CD4-positive, alpha-beta T cell treated with Interleukin-4 for 4 hours (primary cell): ENCODE measurements at regions not wholly inside any gene's neighbourhood (a gene's known extent, or its start where the extent isn't known, plus 50 kb on each side); places are given as distances from the start of the nearest gene placed in this dataset.

Source experiments
- DNase-seq: peaks from one replicate; pipeline ENCODE4 v3.0.0-alpha.2; 2020

DNA sequence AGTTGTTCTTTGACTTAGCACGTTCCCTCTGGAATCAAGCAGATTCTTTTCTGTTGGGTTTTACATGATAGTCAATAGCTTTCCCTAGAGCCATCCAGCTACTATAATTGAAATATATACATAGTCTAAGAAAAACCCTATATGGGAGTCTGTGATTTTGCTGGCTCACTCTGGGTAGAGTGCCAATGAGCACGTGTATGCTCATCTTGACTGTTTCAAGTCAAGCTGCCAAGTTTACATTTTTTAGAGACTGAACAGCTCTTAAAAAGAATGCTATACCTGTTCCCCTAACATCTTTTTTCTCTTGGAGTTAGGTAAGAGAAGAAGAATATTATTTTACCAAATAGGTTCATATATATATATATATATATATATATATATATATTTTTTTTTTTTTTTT, 182.8 kb upstream of the NRIP1 start:
- no peak for DNase-seq

DNA sequence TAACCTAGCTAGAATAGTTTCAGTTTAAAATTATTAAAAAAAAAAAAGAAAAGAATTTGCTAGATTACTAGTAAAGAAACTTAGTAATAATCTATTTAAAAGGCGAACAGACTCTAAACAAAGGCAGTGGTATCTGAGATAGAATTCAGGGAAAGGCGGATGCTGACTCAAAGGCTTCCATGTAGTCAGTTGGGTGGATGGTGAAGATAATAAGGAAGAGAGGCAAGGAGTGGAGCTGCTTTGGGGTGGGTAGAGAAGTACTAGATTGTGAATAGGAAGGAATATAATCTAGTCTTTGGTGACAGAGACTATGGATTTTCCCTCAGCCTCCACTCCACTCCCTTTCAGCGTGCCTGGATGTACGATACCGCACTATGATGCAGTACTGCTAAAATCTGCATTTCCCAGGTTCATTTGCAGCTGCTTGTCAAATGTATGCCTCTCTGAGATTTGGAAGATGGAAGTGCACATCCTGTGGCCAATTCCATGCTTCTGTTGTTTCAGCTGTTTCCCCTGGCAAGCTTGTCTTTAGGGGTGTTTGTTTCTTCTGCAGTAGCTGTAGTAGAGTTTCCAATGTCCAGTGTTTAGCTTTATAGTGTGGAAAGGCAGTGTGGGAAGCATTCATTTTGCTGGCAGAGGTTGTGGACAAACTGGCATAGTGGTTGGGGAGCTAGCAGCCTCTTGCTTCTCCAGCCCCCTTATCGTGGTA, 184.6 kb upstream of the NRIP1 start:
- no peak for DNase-seq

DNA sequence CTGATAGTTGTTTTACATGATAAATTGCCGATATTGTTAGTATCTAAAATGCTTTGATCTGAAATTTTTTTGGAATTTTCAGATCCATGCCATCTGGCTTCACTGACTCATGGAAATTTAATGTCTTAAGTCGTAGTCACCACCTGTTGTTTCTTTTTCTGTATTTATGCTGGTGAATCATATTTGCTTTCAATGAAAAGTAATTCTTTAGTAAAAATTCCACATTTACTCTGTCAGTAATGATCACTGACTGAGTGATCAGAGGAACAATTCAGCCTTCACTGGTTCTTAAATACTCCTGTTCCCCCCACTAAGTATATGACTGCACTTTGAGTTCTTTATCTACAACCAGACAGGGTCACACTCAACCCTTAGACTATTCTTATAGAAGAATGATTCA, 185.6 kb upstream of the NRIP1 start:
- DNase-seq, result no peak

DNA sequence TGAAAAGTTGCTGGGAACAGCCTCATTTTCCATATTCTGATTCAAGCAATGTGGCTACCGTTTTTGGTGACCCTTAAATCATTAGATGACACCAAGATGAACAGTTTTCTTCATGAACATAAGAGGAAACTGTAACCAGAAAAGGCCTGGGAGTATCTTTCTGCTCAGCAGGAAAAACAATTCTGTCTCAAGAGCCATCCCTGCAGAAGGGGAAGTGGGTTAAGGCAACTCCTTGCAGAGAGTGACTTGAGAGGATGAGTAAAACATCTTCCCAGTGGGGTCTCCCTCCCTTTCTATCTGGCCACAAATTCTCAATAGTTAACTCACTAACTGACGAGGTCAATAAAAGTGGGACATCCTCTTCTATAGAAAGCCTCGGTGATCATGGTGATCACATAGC, 187.6 kb upstream of the NRIP1 start:
- DNase-seq, result no peak

DNA sequence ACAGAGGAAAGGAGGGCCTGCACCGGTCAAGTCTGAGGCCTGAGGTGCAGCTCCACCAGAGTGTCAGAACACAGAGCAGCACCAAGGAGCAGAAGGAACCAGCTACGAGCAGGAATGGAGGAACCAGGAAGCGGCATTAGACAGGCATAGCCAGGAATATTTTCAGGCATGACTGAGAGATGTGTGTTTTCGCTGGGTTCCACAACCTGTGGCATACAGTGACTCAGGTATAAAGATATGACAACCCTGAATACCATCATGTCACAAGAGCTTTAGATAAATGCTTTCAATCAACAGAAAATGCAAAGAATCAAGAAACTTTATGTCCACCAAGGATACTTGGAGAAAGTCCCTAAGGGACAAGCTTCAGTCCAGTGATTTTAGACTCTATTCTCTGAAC, 189.3 kb upstream of the NRIP1 start:
- DNase-seq, result no peak

DNA sequence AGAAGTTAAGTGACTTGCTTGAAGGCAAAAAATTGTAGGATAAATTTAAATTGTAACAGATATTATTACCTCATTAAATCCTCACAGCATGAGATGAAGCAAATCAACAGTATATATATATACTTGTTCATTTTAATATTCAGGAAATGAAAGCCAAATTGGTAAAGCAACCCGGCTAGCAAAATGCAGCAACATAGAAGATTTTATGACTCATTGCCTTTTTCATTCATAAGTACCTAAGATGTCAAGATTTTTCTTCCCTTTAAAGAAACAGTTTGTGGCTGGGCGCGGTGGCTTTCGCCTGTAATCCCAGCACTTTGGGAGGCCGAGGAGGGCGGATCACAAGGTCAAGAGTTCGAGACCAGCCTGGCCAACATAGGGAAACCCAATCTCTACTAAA, 190.5 kb upstream of the NRIP1 start:
- no peak for DNase-seq

DNA sequence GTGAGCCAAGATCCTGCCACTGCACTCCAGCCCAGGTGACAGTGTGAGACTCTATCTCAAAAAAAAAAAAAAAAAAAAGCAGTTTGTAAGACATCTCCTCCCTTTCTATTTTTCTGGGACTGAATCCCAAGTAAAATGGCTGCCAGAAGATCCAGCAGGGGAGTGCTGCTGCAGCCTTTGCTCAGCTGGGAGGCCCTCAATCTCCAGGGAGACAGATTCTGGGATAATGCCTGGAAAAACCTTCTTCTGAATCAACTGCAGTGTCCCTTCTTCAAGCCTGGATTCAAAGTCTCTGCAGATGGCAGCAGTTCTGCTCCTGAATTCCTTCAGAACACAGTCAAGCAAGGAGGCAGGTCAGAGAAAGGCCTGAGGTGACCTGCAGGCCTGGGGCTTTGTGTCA, 191.0 kb upstream of the NRIP1 start:
- DNase-seq, result no peak

DNA sequence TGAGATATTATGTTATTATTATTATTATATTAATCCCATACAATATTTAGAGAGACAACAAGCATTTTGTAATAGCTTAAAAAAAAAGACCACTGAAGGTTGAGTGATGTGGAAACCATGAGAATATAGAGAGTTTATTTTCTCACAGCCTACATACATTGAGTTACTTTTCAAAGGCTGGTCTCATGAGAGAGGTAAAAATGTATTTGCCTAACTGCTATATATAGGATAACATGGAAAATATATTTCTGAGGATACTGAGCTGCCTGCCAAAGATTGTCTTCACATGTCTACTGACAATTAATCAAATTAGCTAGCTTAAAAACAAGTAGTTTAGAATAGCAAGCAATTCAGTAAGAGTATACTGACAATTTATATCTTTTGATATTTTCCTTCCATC, 192.2 kb upstream of the NRIP1 start:
- no peak for DNase-seq

DNA sequence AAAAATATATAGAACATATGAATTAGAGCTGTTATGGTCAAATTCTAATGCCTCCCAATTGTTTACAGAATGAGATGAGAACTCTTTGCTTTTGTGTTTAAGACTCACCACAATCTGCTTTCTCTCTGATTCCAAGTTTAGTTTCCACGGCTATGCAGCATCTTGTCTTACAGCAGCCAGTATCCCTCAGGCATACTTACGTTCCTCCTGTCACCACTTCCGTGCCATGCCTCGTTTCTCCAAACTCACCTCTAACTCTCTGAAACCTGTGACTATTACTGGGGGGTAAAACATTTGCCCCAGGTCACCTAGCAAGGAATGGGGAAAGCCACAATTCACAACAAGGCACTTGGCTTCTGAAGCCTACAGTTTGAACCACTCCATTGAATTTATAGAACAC, 192.8 kb upstream of the NRIP1 start:
- no peak for DNase-seq

DNA sequence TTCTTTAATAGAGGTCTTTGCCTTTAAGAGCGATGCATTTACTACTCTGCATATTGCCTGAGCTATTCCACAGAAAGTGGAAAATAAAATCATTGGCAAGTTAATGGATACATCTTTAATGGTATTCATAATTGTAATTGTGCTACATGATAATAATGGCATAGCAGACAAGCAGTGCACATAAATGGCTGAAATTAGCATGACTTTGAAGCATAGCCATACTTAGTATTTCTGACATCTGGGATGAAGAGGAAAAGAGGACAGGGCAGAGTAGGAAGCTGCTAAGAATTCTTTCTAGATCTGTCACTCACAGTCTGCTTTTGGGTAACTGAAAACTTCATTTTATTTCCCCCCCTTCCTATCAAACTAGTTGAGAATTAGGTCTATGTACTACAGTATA, 195.0 kb upstream of the NRIP1 start:
- no peak for DNase-seq

DNA sequence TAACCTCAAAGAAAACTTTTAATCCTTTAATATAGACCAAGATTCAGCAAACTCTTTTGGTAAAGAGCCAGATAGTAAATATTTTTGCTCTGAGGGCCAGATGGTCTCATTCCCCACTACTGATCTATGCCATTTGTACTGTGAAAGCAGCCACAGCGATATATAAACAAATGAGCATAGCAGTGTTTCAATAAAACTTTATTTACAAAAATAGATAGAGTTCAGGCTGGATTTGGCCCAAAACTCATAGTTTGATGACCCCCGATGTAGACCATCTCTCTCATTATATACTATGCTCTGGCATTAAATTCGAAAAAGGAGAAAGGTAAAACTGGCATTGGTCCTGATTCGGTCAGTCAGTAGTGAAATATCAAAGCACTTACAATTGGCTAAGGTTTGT, 195.8 kb upstream of the NRIP1 start:
- DNase-seq, result no peak

DNA sequence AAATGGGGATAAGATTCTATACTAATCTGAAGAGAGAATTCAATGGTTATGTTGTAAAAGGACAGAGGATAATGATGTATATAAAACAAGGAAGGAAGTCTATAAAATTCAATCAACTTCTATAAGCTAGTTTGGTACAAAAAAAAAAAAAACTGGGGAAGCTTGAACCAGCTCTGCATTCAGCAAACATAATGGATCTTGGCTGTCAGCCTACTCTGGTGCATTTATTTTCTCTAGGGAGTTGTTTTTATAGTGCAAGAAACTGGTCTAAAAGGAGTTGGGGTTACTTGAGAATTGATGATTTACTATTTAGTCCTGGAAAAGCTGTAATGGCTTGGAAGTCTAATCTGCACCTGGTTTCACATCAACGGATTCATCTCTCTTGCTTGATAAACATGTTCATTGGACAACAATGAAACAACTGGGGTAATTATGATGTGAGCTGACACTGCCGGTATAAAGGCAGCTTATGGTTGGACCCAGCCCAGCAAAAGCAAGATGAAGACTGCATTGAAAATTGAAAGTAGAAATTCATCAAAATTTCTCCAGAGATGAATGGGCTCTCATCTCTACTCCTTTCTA, 199.4 kb upstream of the NRIP1 start:
- DNase-seq, result no peak

DNA sequence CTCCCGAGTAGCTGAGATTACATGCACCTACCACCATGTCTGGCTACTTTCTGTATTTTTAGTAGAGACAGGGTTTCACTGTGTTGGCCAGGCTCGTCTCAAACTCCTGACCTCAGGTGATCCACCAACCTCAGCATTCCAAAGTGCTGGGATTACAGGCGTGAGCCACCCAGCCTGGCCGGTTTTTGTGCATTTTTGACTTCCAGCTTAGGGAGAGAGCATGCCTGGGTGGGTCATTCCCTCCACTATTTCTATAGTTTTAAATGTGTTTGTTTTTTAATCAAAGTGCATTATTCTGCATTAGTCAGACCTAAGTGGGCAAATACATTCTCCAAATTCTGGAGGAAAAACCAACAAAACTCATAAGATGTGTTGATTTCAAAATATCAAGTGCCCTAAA, 207.4 kb upstream of the NRIP1 start:
- no peak for DNase-seq

DNA sequence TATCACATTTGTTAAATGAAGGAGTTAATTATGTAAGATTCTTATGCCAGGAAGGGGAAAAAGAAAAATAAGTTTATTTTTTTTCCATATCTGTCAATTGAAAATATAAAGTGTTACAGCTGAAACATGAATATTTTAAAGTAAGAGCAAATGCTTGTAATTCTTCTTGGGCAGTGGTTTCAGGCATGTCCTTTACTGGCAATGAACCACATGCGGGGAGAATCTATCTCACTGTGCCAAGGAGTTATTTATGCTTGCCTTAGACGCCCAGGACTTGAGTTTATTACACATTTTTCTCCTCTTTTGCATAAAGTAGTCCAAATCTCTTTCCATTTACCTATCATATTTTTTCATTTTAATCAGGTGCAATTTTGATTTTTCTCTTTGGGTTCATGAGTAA, 207.8 kb upstream of the NRIP1 start:
- DNase-seq, result no peak

DNA sequence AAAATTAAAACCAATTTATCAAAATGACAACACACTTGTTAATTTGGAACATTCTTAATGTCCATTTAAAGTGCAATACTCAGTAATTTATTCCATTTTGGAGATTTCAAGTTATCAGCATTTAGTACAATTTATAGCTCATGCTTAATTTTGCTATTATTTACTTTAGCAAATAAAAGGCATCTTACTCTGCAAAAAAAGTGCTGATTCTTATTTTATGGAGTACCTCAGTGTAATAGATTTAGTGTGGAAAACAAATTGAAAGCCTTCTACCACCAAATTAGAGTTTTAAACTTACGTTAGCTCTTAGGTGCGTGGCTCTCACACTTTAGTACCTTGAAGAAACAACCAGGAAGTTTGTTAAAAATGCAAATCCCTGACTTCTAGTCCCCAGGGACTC, 208.4 kb upstream of the NRIP1 start:
- no peak for DNase-seq

DNA sequence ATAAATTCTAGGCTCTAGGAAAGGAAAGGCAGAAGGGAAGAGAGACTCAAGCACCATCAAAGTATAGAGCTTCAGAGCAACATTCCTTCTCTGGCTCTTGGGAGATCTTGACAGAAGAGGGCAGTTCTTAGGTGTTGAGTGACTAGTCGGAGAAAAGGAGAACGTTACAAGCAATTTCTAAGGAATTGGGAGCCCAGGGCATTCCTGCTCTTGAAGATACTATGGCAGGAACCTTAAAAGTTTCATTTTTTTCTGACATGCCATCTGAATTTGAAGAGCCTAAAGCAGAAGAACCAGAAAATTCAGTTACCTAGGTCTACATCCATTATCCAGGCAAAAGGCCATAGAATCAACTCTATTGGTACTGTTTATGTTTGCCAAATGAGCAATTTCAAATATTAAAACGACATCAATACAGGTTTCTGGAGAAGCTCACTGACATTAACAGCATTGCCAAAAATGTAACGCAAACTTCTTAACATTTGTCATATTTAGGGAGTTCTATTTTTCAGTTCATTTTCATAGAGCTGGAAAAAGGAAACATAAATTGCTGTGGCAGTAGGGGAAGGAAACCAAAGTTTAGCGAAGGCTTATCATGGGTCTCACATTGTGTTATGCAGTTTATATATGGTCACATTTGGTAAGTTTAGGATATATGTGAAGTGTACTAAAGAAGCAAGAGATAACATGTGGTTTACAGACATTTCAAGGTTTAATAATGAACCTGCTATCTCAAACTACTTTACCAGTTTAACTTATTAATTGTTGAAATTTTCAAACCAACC, 210.1 kb upstream of the NRIP1 start:
- DNase-seq, result no peak

DNA sequence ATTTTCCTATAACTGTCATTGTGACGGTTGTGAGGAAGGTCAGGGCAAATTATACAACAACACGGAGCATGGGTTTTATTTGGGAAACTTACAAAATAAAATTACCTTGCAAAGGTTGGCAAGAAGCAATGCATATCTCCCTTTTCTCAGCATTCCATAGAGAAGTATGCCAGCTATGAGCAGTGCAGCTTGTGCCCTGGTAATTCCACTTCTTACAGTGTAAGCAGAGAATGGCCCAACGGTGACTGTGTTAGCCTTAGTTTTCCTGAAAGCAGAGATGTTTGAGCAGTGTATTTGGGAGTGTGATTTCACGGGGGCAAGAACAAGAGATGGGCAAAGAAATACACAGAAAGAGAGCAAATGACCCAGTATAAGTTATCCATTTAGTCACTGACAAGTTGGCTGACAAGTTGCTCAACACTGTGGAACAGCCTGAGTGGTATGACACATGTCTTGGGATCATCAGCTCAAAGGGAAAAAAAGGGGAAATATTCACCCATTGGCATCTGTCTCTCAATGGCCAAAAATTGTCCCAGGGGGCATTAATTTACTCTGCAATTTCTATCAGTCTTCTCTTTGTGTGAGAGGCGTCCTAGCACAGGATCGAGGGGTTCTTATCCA, 210.9 kb upstream of the NRIP1 start:
- DNase-seq, result no peak

DNA sequence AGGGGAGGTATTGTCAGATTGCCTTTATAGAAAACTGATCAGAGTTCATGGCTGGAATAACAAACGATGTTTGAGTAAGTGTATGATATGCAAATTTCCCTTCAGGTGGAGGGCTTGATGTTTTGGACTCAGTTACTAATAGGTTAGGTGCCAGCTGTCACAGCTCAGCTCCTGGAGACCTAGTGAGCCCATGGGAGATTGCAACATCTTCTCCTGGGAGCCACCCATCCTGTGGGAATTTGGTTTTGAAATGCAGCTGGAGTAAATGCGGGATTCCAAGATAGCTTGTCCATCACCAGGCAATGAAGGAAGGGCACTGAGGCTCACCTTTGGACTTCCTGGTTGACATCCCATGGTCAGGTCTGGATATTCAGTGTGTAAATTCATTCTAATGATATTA, 211.4 kb upstream of the NRIP1 start:
- no peak for DNase-seq

DNA sequence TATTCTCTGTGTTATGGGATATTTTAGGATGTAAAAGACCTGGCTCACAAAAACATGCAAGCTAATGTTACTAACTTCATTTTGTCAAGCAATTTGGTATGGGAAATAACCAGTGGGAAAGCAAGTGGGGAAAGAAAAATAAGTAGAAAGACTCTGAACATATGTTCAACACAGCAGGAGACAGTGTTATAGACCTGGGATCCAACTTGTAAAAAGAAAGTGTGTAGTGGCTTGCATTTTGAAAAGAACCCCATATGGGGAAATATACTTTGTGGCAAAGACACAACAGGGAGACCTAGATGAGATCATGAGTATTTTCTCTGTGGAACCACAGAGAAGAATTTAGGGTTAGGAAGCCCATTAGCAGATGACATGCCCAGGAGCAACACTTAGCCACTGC, 212.7 kb upstream of the NRIP1 start:
- no peak for DNase-seq

DNA sequence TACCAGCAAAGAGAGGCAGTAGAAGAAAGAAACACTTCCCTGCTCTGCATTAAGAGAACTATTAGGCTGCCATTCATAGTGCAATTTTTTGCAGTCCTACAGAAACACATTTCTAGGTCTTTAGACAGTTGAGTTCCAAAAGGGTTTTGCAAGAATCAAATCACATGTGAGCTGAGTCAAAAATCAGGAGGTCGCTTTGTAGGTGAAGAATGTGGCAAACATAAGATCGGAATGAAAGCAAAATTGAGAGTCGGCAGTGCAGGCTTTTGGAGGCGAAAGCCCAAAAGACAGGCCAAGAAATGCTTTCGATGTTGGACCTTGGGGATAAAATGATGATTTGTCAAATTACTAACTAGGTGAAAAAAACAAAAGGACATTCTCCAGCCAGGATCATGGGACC, 213.5 kb upstream of the NRIP1 start:
- DNase-seq, result no peak

DNA sequence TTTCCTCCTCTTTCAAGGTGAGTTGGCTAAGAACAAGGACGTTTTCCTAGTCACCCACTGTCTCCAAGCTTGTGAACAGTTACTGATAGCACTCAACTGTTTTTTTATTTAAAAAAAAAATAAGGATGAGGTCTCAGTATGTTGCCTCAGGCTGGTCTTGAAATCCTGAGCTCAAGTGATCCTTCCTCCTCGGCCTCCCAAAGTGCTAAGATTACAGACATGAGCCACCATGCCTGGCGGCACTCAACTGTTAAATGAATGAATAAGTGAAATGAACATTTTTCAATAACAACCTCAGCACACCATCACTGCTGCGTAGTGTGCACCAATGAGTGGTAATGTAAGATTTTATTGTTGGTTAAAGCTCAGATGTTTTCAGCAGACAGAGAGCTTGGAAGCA, 214.1 kb upstream of the NRIP1 start:
- DNase-seq, result no peak

DNA sequence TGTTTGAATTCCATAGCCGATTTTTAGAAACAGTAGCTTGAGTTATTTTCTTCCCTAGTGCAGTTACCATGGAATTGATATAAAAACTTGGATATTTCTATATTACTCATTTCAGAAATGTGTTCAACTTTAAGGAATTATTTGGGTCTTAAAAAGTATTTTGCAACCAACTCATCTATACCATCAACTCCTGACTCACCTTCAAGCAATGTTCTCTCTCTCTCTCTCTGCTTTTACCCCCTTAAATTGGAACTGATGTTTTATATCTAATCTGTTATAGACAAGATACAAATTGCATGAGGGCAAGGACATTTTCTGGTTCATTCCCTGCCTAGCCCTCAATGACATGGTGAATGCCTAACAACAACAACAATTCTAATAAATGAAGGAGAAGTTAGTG, 214.7 kb upstream of the NRIP1 start:
- DNase-seq, result no peak

DNA sequence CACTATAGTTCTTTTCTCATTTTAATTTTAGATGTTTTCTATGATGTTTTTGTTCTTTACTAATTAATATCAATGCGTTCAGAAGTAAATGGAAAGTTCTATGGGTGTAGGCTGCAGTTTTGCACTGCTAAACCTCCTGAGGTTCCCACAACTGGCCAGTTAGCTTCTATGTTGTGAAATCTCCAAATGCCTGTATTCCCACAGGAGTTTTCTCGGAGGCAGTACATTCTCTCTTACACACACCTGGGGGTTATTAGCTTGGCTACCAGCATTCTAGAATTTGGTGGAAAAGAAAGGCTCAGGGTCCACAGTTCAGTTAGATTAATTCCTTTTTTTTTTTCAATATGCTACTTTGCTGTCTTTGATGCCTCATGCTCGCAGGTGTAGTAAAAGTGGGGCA, 216.9 kb upstream of the NRIP1 start:
- DNase-seq, result no peak

DNA sequence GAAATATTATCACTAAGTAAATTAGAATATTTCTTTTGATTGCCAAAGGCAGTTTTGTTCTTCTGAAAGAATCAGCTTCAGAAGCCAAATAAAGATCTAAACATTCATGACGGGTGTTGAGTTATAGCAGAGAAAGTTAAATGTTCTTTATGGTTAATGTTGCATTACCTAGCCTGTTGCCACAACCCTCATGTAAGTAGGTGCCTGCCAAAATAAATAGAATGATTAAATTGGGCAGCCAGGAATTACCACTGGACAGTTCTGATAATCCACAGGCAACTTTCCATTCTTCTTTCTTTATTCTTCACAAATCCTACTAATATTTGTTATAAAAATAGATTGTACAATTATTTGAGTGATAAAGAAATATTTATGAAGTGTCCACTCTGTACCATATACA, 217.9 kb upstream of the NRIP1 start:
- DNase-seq, result no peak
